Caco-2 (cell line): ENCODE measurements at regions not wholly inside any gene's neighbourhood (a gene's known extent, or its start where the extent isn't known, plus 50 kb on each side); places are given as distances from the start of the nearest gene placed in this dataset.

ENCODE experiments used
- BruUV-seq: library from RNA; stranded (reverse); fragments of 400-500 nt; replicated peaks from 2 replicates; lab custom pipeline; 2021; lab: Mats Ljungman, UMichigan
- CTCF ChIA-PET: fragments of 300-600 bp; sonication (Branson Sonifier 250); formaldehyde crosslinking; loops from one replicate; lab custom pipeline; 2022; ENCODE audit warnings: antibody characterized with exemption; lab: Charles Lee
- POLR2A ChIA-PET: fragments of 300-600 bp; sonication (Branson Sonifier 250); formaldehyde crosslinking; loops from one replicate; lab custom pipeline; 2022; ENCODE audit warnings: antibody characterized with exemption; lab: Charles Lee
- DNase-seq, 2 experiments: peaks; one replicate each; pipeline versions ENCODE4 v3.0.0 to v3.0.0-alpha.2; 2020 to 2022
- H3K27me3 ChIP-seq: replicated peaks from 2 replicates; pipeline ENCODE4 v1.6.0; 2011; ENCODE audit warnings: low read length; ENCODE audit not compliant: control insufficient read depth, insufficient read depth
- H3K36me3 ChIP-seq: 2 replicates; pipeline ENCODE4 v1.5.1; 2011; ENCODE audit warnings: low read length; ENCODE audit not compliant: control insufficient read depth, insufficient read depth
- H3K4me1 ChIP-seq: fragments of 250-450 bp; sonication (Bioruptor Pico); 2 replicates; pipeline ENCODE4 v1.5.1; 2020; ENCODE audit warnings: mild to moderate bottlenecking
- H3K4me3 ChIP-seq: 2 replicates; pipeline ENCODE4 v1.5.1; 2011; ENCODE audit warnings: low read depth, mild to moderate bottlenecking, control low read depth, low read length
- H3K9me3 ChIP-seq: fragments of 250-450 bp; sonication (Bioruptor Pico); 2 replicates; pipeline ENCODE4 v1.5.1; 2020; ENCODE audit warnings: mild to moderate bottlenecking, moderate library complexity
- H3K27ac Mint-ChIP-seq: one replicate; pipeline ENCODE4 v1.8.0; 2022; ENCODE audit warnings: mixed read lengths; ENCODE audit not compliant: unreplicated experiment
- H3K27me3 Mint-ChIP-seq: one replicate; pipeline ENCODE4 v1.8.0; 2022; ENCODE audit warnings: mixed read lengths; ENCODE audit not compliant: insufficient read depth, unreplicated experiment
- H3K36me3 Mint-ChIP-seq: one replicate; pipeline ENCODE4 v1.8.0; 2022; ENCODE audit warnings: mild to moderate bottlenecking, mixed read lengths; ENCODE audit not compliant: insufficient read depth, unreplicated experiment
- H3K4me1 Mint-ChIP-seq: one replicate; pipeline ENCODE4 v1.8.0; 2022; ENCODE audit warnings: low read depth, mixed read lengths; ENCODE audit not compliant: unreplicated experiment
- H3K4me3 Mint-ChIP-seq: one replicate; pipeline ENCODE4 v1.8.0; 2022; ENCODE audit warnings: mild to moderate bottlenecking, moderate library complexity, mixed read lengths; ENCODE audit not compliant: unreplicated experiment
- H3K9me3 Mint-ChIP-seq: one replicate; pipeline ENCODE4 v1.8.0; 2022; ENCODE audit warnings: mixed read lengths; ENCODE audit not compliant: unreplicated experiment
- intact Hi-C: fragments of 100-400 bp; cut with micrococcal nuclease; formaldehyde crosslinking; loops from one replicate; pipeline ENCODE4 v1.10.0; 2022; ENCODE audit not compliant: unreplicated experiment
- TF ChIP-seq, protein P1 (sequence below), 2 experiments: fragments of 200-600 bp in 1 of 2; IDR thresholded peaks; 1 replicate in 1 of 2; 2 replicates in 1 of 2; pipeline versions ENCODE4 v1.5.1 to v1.8.0; 2011 to 2022; ENCODE audit warnings: antibody characterized with exemption in 1 of 2, control low read depth in 1 of 2, inconsistent platforms in 1 of 2, low read depth in 1 of 2, low read length in 1 of 2, mild to moderate bottlenecking in 1 of 2, moderate library complexity in 1 of 2; ENCODE audit not compliant: insufficient read depth in 1 of 2, severe bottlenecking in 1 of 2, unreplicated experiment in 1 of 2

DNA sequence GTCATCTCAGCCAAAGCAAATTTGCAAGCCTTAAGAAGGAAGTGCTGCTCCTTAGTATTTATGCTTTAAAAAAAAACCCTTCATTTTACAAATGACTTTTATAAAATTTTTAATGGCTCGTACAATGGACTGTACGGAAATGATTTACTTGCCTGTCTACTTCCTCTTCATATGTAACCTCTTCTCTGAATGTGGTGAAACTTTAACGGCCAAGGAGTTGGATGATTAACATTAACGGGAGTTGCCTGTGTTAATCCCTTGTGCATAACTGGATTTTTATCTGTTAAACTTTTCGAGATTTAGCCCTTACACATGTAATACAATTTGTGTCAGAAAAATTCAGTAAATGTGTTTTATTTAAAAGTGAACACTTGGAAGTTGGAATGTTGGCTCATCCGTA, 429.4 kb downstream of the TBC1D4 start:
- H3K27me3 ChIP-seq = no peaks in the 10 kb centered on the region
- ChIA-PET CTCF (no interaction called here), POLR2A (no interaction called here)
- intact Hi-C loops = no loop called here
- no peaks in the 10 kb centered on the region for H3K9me3 ChIP-seq
- peaks cover 11% of the 10 kb centered on the region for H3K27me3 Mint-ChIP-seq
- H3K36me3 Mint-ChIP-seq = no peaks in the 10 kb centered on the region
- no peak for DNase-seq
- no peak overlapping the region for H3K4me3 ChIP-seq
- TF ChIP-seq, protein P1, sequence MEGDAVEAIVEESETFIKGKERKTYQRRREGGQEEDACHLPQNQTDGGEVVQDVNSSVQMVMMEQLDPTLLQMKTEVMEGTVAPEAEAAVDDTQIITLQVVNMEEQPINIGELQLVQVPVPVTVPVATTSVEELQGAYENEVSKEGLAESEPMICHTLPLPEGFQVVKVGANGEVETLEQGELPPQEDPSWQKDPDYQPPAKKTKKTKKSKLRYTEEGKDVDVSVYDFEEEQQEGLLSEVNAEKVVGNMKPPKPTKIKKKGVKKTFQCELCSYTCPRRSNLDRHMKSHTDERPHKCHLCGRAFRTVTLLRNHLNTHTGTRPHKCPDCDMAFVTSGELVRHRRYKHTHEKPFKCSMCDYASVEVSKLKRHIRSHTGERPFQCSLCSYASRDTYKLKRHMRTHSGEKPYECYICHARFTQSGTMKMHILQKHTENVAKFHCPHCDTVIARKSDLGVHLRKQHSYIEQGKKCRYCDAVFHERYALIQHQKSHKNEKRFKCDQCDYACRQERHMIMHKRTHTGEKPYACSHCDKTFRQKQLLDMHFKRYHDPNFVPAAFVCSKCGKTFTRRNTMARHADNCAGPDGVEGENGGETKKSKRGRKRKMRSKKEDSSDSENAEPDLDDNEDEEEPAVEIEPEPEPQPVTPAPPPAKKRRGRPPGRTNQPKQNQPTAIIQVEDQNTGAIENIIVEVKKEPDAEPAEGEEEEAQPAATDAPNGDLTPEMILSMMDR (IDR thresholded peaks at IDR 0.05; ENCODE audit: insufficient read depth in 1 of 2, low read depth in 1 of 2, low read length in 1 of 2, severe bottlenecking in 1 of 2, unreplicated experiment in 1 of 2) = no peak
- no peaks in the 10 kb centered on the region for H3K9me3 Mint-ChIP-seq
- no peaks in the 10 kb centered on the region for H3K4me1 ChIP-seq
- BruUV-seq = no TSS peak
- no peaks in the 10 kb centered on the region for H3K36me3 ChIP-seq
- no peaks in the 10 kb centered on the region for H3K4me1 Mint-ChIP-seq
- H3K27ac Mint-ChIP-seq = no peak overlapping the region
- no peak overlapping the region for H3K4me3 Mint-ChIP-seq

DNA sequence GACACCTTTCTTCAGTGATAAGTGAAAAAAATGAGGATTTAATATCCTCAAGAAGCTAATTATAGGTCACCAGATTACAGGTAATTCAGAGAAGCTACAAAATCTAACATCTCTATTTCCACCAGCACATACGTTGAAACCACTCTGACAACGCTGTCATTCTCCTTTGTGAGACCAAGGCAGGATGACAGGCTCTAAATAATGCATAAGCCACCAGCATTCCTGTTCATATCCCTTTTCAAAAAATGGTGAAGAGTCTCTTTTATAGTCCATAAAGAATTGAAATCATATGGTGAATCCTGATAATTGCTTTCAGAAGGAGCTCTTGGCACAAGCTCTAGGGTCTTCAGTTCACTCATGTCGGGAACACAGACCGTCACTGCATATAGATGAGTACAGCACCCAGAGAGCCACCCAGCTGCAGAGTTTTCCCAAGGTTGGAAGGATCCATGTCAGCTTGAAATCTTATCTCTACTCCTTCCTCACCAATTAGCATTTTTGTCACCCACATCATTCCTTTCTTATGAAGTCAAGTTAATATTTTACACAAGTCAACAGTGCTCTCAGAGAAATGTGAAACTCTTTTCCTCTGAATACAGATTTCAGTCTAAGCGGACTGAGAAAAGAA, 431.4 kb downstream of the TBC1D4 start:
- TF ChIP-seq, protein P1 (IDR thresholded peaks at IDR 0.05; ENCODE audit: insufficient read depth in 1 of 2, low read depth in 1 of 2, low read length in 1 of 2, severe bottlenecking in 1 of 2, unreplicated experiment in 1 of 2) = no peak
- no peak for DNase-seq
- Mint-ChIP-seq H3K27ac (no peak overlapping the region), H3K4me1 (no peaks in the 10 kb centered on the region), H3K4me3 (no peak overlapping the region), H3K36me3 (no peaks in the 10 kb centered on the region), H3K27me3 (peaks cover 7% of the 10 kb centered on the region), H3K9me3 (no peaks in the 10 kb centered on the region)
- H3K4me3 ChIP-seq = no peak overlapping the region
- CTCF ChIA-PET = no interaction called here
- H3K36me3 ChIP-seq = no peaks in the 10 kb centered on the region
- no peaks in the 10 kb centered on the region for H3K27me3 ChIP-seq
- no peaks in the 10 kb centered on the region for H3K4me1 ChIP-seq
- intact Hi-C loops = no loop called here
- BruUV-seq = no TSS peak
- no peaks in the 10 kb centered on the region for H3K9me3 ChIP-seq
- POLR2A ChIA-PET = no interaction called here

- Mint-ChIP-seq H3K9me3 (no peaks in the 10 kb centered on the region), H3K4me3 (no peak overlapping the region), H3K27ac (no peak overlapping the region), H3K36me3 (no peaks in the 10 kb centered on the region), H3K4me1 (no peaks in the 10 kb centered on the region), H3K27me3 (peaks cover 7% of the 10 kb centered on the region)
- BruUV-seq = no TSS peak
- POLR2A ChIA-PET = no interaction called here
- no peaks in the 10 kb centered on the region for H3K4me1 ChIP-seq
- no peak overlapping the region for H3K4me3 ChIP-seq
- H3K9me3 ChIP-seq = no peaks in the 10 kb centered on the region
- CTCF ChIA-PET = no interaction called here
- TF ChIP-seq, protein P1 (IDR thresholded peaks at IDR 0.05; ENCODE audit: insufficient read depth in 1 of 2, low read depth in 1 of 2, low read length in 1 of 2, severe bottlenecking in 1 of 2, unreplicated experiment in 1 of 2) = no peak
- H3K36me3 ChIP-seq = no peaks in the 10 kb centered on the region
- H3K27me3 ChIP-seq = no peaks in the 10 kb centered on the region
- intact Hi-C loops = no loop called here
- no peak for DNase-seq
These were observed 432.1 kb downstream of the TBC1D4 start for GRCh38 chr13:75049735-75050335.
